Ishikawa (cell line): ENCODE measurements at regions not wholly inside any gene's neighbourhood (a gene's known extent, or its start where the extent isn't known, plus 50 kb on each side); places are given as distances from the start of the nearest gene placed in this dataset.

Experiments
- CEBPB ChIP-seq: IDR thresholded peaks from 2 replicates; pipeline ENCODE4 v1.6.1; 2012
- CREB1 ChIP-seq: IDR thresholded peaks from 2 replicates; pipeline ENCODE4 v1.6.1; 2012; ENCODE audit warnings: low read depth
- EGR1 ChIP-seq: IDR thresholded peaks from 2 replicates; pipeline ENCODE4 v1.6.1; 2012
- EP300 ChIP-seq: IDR thresholded peaks from 2 replicates; pipeline ENCODE4 v1.6.1; 2012; ENCODE audit warnings: borderline replicate concordance
- FOXM1 ChIP-seq: IDR thresholded peaks from 2 replicates; pipeline ENCODE4 v1.6.1; 2012; ENCODE audit warnings: low read depth, borderline replicate concordance
- NFIC ChIP-seq: IDR thresholded peaks from 2 replicates; pipeline ENCODE4 v1.6.1; 2012
- RAD21 ChIP-seq: IDR thresholded peaks from 2 replicates; pipeline ENCODE4 v1.6.1; 2012; ENCODE audit warnings: low read depth
- TAF1 ChIP-seq: IDR thresholded peaks from 2 replicates; pipeline ENCODE4 v1.6.1; 2012; ENCODE audit warnings: low read depth, mild to moderate bottlenecking
- TCF12 ChIP-seq: IDR thresholded peaks from 2 replicates; pipeline ENCODE4 v1.6.1; 2012; ENCODE audit warnings: low read depth
- YY1 ChIP-seq: IDR thresholded peaks from 2 replicates; pipeline ENCODE4 v1.6.1; 2012; ENCODE audit warnings: low read depth
- ZBTB7A ChIP-seq: IDR thresholded peaks from 2 replicates; pipeline ENCODE4 v1.6.1; 2012; ENCODE audit warnings: low read depth
- TF ChIP-seq, protein P1 (sequence below): IDR thresholded peaks from 2 replicates; pipeline ENCODE4 v1.6.1; 2012; ENCODE audit warnings: low read depth, mild to moderate bottlenecking
- TF ChIP-seq, protein P2 (sequence below): IDR thresholded peaks from 2 replicates; pipeline ENCODE4 v1.6.1; 2012
- TF ChIP-seq, protein P3 (sequence below): IDR thresholded peaks from 2 replicates; pipeline ENCODE4 v1.6.1; 2012

DNA sequence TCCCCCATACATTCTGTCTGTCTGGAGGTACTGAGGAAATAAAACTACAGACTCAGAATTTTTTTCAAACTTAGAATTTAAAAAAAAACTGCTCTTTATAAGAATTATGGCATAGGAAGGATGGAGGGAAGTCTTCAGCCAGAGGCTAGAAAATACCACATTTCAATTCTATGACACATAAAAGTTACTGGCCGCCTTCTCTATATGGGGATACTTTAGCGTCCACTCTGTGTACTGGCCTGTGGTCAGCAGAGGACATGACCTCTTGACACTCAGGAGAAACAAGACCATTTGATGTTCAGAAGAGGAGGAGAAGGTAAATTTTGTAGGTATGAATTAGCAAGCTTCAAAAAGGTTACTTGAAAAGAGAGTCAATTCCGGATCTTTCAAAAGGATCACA, 417.4 kb downstream of the MFSD1 start:
- TF ChIP-seq, protein P1, sequence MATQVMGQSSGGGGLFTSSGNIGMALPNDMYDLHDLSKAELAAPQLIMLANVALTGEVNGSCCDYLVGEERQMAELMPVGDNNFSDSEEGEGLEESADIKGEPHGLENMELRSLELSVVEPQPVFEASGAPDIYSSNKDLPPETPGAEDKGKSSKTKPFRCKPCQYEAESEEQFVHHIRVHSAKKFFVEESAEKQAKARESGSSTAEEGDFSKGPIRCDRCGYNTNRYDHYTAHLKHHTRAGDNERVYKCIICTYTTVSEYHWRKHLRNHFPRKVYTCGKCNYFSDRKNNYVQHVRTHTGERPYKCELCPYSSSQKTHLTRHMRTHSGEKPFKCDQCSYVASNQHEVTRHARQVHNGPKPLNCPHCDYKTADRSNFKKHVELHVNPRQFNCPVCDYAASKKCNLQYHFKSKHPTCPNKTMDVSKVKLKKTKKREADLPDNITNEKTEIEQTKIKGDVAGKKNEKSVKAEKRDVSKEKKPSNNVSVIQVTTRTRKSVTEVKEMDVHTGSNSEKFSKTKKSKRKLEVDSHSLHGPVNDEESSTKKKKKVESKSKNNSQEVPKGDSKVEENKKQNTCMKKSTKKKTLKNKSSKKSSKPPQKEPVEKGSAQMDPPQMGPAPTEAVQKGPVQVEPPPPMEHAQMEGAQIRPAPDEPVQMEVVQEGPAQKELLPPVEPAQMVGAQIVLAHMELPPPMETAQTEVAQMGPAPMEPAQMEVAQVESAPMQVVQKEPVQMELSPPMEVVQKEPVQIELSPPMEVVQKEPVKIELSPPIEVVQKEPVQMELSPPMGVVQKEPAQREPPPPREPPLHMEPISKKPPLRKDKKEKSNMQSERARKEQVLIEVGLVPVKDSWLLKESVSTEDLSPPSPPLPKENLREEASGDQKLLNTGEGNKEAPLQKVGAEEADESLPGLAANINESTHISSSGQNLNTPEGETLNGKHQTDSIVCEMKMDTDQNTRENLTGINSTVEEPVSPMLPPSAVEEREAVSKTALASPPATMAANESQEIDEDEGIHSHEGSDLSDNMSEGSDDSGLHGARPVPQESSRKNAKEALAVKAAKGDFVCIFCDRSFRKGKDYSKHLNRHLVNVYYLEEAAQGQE: no peak
- TF ChIP-seq FOXM1 (no peak), EP300 (no peak), EGR1 (no peak), YY1 (no peak), TAF1 (no peak), RAD21 (no peak), CEBPB (no peak), NFIC (no peak), CREB1 (no peak), ZBTB7A (no peak), TCF12 (no peak)
- TF ChIP-seq, protein P2, sequence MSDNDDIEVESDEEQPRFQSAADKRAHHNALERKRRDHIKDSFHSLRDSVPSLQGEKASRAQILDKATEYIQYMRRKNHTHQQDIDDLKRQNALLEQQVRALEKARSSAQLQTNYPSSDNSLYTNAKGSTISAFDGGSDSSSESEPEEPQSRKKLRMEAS: no peak
- TF ChIP-seq, protein P3, sequence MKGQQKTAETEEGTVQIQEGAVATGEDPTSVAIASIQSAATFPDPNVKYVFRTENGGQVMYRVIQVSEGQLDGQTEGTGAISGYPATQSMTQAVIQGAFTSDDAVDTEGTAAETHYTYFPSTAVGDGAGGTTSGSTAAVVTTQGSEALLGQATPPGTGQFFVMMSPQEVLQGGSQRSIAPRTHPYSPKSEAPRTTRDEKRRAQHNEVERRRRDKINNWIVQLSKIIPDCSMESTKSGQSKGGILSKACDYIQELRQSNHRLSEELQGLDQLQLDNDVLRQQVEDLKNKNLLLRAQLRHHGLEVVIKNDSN: no peak
